Stomach (tissue), 8 donors: ENCODE measurements at regions not wholly inside any gene's neighbourhood (a gene's known extent, or its start where the extent isn't known, plus 50 kb on each side); places are given as distances from the start of the nearest gene placed in this dataset.
"Not testable (repeated sequence)": the region's sequence is repeated elsewhere in the genome, so short reads cannot be mapped to it uniquely, and the experiment has no call there.

Experiments
- DNase-seq, 2 donors: peaks; one replicate each; pipeline versions ENCODE4 v3.0.0 to v3.0.0-alpha.2; 2013 to 2019
- H3K27ac ChIP-seq, 5 donors: fragments of 200-600 bp in 4 of 5; sonication (generic) in 4 of 5; one replicate each; pipeline ENCODE4 v1.5.1; 2013 to 2019; ENCODE audit warnings: mild to moderate bottlenecking in 1 of 5, moderate library complexity in 1 of 5
- H3K27me3 ChIP-seq, 3 donors: fragments of 200-600 bp; sonication (generic); one replicate each; pipeline ENCODE4 v1.5.1; 2017 to 2019; ENCODE audit warnings: mixed run types in 1 of 3
- H3K36me3 ChIP-seq, 4 donors: fragments of 200-600 bp; sonication (generic); 1 replicate in 3 of 4; 2 replicates in 1 of 4; pipeline ENCODE4 v1.5.1; 2016 to 2019
- H3K4me1 ChIP-seq, 4 donors: fragments of 200-600 bp; sonication (generic); one replicate each; pipeline ENCODE4 v1.5.1; 2016 to 2019
- H3K4me3 ChIP-seq, 4 donors: fragments of 200-600 bp; sonication (generic) in 3 of 4; one replicate each; pipeline ENCODE4 v1.5.1; 2016 to 2019; ENCODE audit warnings: mild to moderate bottlenecking in 1 of 4
- H3K9me3 ChIP-seq, 4 donors: fragments of 200-600 bp; sonication (generic); one replicate each; pipeline ENCODE4 v1.5.1; 2016 to 2019
- EP300 ChIP-seq: sonication (generic); formaldehyde crosslinking; IDR thresholded peaks from one replicate; pipeline ENCODE4 v1.6.1; 2017; ENCODE audit warnings: antibody characterized with exemption
- POLR2A ChIP-seq, 4 donors: fragments of 450-650 bp; IDR thresholded peaks; one replicate each; pipeline ENCODE4 v1.6.1; 2016; ENCODE audit warnings: antibody characterized with exemption in 4 of 4, control low read depth in 2 of 4, mild to moderate bottlenecking in 1 of 4, moderate library complexity in 1 of 4
- POLR2AphosphoS5 ChIP-seq, 3 donors: sonication (generic); formaldehyde crosslinking; IDR thresholded peaks; one replicate each; pipeline ENCODE4 v1.6.1; 2016; ENCODE audit warnings: antibody characterized with exemption in 3 of 3
- WGBS, 5 donors: extraction: QIAGEN DNeasy Blood & Tissue Kit in 3 of 5; methylation state at CpG; one replicate each; pipeline versions ENCODE4 v1.1.5 to v1.1.7; 2013 to 2018; 5-methylcytosine and 5-hydroxymethylcytosine counted together
- intact Hi-C: fragments of 100-400 bp; cut with DNase I; formaldehyde crosslinking; loops from one replicate; pipeline ENCODE4 v1.15.1; 2023; ENCODE audit warnings: low total_unique reads
- TF ChIP-seq, protein P1 (sequence below), 7 experiments: fragments of 450-650 bp in 4 of 7; fragments of 200-600 bp in 3 of 7; sonication (generic) in 3 of 7; IDR thresholded peaks; one replicate each; pipeline ENCODE4 v1.5.1; 2016 to 2019; ENCODE audit warnings: antibody characterized with exemption in 7 of 7, control low read depth in 2 of 7, mild to moderate bottlenecking in 1 of 7
- donor health status: healthy with polysubstance abuse.
- donor health status: Bipolar disorder and iron deficiency.
- donor health status: healthy.

GRCh38 chr2:116162395-116162794 lies 1652.1 kb upstream of the DDX18 start:
- Histone ChIP-seq H3K27ac (no peak overlapping the region), H3K9me3 (peaks cover 0 to 65% (median 40%) of the 10 kb centered on the region in 4 donors), H3K4me1 (no peaks in the 10 kb centered on the region), H3K27me3 (no peaks in the 10 kb centered on the region), H3K36me3 (no peaks in the 10 kb centered on the region), H3K4me3 (no peak overlapping the region)
- DNase-seq, result no peak
- TF ChIP-seq POLR2AphosphoS5 (IDR thresholded peaks at IDR 0.05), result no peak
- TF ChIP-seq, protein P1, sequence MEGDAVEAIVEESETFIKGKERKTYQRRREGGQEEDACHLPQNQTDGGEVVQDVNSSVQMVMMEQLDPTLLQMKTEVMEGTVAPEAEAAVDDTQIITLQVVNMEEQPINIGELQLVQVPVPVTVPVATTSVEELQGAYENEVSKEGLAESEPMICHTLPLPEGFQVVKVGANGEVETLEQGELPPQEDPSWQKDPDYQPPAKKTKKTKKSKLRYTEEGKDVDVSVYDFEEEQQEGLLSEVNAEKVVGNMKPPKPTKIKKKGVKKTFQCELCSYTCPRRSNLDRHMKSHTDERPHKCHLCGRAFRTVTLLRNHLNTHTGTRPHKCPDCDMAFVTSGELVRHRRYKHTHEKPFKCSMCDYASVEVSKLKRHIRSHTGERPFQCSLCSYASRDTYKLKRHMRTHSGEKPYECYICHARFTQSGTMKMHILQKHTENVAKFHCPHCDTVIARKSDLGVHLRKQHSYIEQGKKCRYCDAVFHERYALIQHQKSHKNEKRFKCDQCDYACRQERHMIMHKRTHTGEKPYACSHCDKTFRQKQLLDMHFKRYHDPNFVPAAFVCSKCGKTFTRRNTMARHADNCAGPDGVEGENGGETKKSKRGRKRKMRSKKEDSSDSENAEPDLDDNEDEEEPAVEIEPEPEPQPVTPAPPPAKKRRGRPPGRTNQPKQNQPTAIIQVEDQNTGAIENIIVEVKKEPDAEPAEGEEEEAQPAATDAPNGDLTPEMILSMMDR (IDR thresholded peaks at IDR 0.05), result no peak
- TF ChIP-seq POLR2A (IDR thresholded peaks at IDR 0.05), result no peak
- TF ChIP-seq EP300, result no peak
- WGBS, 5 donors, result 91 to 100% (median 96%) methylated on average over 2 of the region's 2 CpGs
- intact Hi-C loops, result no loop called here

DNA sequence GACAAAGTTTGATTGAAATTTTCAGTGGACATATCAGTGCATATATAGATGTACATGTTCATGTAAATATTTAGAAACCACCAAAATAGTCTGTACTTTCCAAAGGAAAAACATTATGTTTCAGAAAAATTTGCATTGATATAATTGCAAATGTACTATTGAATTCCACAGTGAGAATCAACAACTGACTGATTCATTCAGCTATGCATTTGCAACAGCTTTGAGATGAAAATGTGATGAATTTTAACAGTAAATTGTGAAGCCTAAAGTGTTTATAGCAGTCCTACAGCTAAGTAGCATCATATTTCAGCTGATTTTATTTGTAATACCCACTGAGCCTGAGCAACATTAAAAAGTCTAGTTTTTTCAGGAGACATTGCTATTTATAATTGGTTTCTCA lies 1647.4 kb upstream of the DDX18 start:
- H3K4me1 ChIP-seq, result no peaks in the 10 kb centered on the region
- no peak for TF ChIP-seq POLR2A (IDR thresholded peaks at IDR 0.05)
- no peak for TF ChIP-seq EP300
- TF ChIP-seq, protein P1 (IDR thresholded peaks at IDR 0.05), result no peak
- TF ChIP-seq POLR2AphosphoS5 (IDR thresholded peaks at IDR 0.05), result no peak
- peaks cover 0 to 43% (median 30%) of the 10 kb centered on the region in 4 donors for H3K9me3 ChIP-seq

GRCh38 chr2:116180072-116180471 lies 1634.4 kb upstream of the DDX18 start:
- Histone ChIP-seq H3K9me3 (peaks cover 0 to 10% (median 5%) of the 10 kb centered on the region in 4 donors), H3K27me3 (no peaks in the 10 kb centered on the region), H3K4me3 (no peak overlapping the region), H3K4me1 (no peaks in the 10 kb centered on the region), H3K36me3 (no peaks in the 10 kb centered on the region), H3K27ac (no peak overlapping the region)
- 36 to 49% (median 45%) methylated on average over 3 of the region's 3 CpGs for WGBS, 5 donors
- DNase-seq, result no peak
- intact Hi-C loops, result no loop called here
- TF ChIP-seq, protein P1 (IDR thresholded peaks at IDR 0.05), result no peak
- TF ChIP-seq POLR2AphosphoS5 (IDR thresholded peaks at IDR 0.05) (no peak), POLR2A (IDR thresholded peaks at IDR 0.05) (no peak), EP300 (no peak)

More for the DNA sequence above, 1647.4 kb upstream of the DDX18 start:
- H3K36me3 ChIP-seq, result no peaks in the 10 kb centered on the region
- intact Hi-C loops, result no loop called here
- H3K4me3 ChIP-seq, result no peak overlapping the region
- no peak overlapping the region for H3K27ac ChIP-seq
- H3K27me3 ChIP-seq, result no peaks in the 10 kb centered on the region
- no peak for DNase-seq

DNA sequence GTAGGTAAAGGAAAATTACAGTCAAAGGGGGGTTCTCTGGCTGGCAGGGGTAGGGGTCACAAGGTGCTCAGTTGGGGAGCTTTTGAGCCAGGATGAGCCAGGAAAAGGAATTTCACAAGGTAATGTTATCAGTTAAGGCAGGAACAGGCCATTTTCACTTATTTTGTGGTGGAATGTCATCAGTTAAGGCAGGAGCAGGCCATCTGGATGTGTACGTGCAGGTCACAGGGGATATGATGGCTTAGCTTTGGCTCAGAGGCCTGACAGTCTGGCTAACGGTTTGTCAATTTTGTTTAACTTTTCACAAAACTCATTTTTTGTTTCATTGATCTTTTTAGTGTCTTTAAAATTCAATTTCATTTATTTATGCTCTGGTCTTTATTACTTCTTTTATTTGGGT lies 1623.8 kb upstream of the DDX18 start:
- DNase-seq, intact Hi-C loops, H3K27me3 ChIP-seq, H3K27ac ChIP-seq, H3K36me3 ChIP-seq, H3K4me1 ChIP-seq, H3K4me3 ChIP-seq: not testable (repeated sequence)
- 52 to 65% (median 61%) methylated on average over 2 of the region's 2 CpGs for WGBS, 5 donors
- H3K9me3 ChIP-seq, result peaks cover 0 to 51% (median 27%) of the 10 kb centered on the region in 4 donors

DNA sequence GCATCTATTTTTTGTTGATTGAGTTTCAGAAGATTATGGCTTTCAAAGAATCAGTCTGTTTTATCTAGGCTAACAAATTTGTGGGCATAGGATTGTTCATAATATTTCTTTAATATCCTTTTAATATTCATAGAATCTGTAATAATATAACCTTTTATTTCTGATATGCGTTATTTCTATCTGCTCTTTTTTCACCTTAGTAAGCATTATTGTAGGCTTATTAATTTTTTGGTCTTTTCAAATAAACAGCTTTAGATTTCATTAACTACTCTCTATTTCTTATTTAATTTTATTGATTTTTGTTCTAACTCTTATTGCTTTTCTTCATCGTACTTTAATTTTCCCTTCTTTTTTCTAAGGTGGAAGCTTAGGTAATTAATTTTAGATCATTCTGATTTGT lies 1614.4 kb upstream of the DDX18 start:
- no peak overlapping the region for H3K27ac ChIP-seq
- no peaks in the 10 kb centered on the region for H3K36me3 ChIP-seq
- H3K4me3 ChIP-seq, result no peak overlapping the region
- 86 to 95% (median 90%) methylated on average over 2 of the region's 2 CpGs for WGBS, 5 donors
- intact Hi-C loops, result no loop called here
- no peak for DNase-seq
- TF ChIP-seq, protein P1 (IDR thresholded peaks at IDR 0.05), result no peak
- no peak for TF ChIP-seq POLR2AphosphoS5 (IDR thresholded peaks at IDR 0.05)
- no peak for TF ChIP-seq EP300
- TF ChIP-seq POLR2A (IDR thresholded peaks at IDR 0.05), result no peak
- H3K27me3 ChIP-seq, result no peaks in the 10 kb centered on the region
- peaks cover 0 to 41% (median 12%) of the 10 kb centered on the region in 4 donors for H3K9me3 ChIP-seq
- H3K4me1 ChIP-seq, result no peaks in the 10 kb centered on the region
